HG03139 (cell line): ENCODE measurements at regions not wholly inside any gene's neighbourhood (a gene's known extent, or its start where the extent isn't known, plus 50 kb on each side); places are given as distances from the start of the nearest gene placed in this dataset.
"Not testable (repeated sequence)": the region's sequence is repeated elsewhere in the genome, so short reads cannot be mapped to it uniquely, and the experiment has no call there.

ENCODE experiments used
- ATAC-seq: cut with Tn5 transposase; IDR thresholded peaks from one replicate; pipeline ENCODE4 v1.9.1; 2021; ENCODE audit not compliant: unreplicated experiment

DNA sequence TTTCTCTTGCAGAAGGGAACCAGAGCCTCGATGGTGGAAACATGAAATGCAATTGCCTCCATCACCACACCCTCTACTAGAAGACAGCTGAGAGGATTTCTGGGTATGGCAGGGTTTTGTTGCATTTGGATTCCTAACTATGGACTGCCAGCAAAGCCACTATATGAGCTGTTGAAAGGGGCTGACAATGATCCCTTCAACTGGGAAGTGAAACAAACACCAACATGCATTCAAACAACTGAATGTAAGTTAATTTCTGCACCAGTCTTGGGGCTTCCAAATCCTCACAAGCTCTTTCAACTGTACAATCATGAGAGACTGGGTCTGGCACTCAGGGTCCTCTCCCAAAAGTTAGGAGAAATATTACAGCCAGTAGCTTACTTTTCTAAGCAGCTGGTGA lies 116.7 kb upstream of the PLCL2 start:
- no peak for ATAC-seq

DNA sequence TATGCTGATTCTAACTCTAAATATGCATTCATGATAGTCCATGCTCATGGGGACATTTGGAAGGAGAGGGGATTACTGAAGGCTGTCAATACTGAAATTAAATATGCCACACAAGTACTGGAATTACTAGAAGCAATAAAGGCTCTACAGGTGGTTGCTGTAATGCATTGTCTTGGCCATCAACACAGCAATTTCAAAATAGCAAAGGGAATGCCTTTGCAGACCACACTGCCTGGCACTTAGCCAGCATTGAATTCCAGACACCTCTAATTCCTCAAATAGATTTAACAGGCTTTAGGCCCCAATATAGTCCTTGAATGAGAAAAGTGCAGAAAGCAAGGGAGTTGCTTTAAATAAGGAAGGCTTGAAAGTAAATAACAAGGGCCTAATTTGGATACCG lies 115.8 kb upstream of the PLCL2 start:
- no peak for ATAC-seq

DNA sequence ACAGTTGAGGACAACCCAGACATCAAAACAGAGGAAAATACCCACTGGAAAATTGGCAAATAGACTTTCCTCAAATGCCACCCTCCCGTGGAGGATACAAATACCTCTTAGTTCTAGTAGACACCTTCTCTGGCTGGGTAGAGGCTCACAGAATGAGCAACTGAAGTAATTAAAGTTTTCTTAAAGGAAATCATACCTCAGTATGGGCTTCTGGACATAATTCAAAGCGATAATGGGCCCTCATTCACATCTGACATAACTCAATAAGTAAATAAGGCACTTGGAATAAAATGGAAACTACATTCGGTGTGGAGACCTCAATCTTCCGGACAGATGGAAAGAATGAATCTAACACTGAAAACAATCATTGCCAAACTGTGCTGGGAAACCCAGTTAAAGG lies 115.2 kb upstream of the PLCL2 start:
- ATAC-seq = no peak

DNA sequence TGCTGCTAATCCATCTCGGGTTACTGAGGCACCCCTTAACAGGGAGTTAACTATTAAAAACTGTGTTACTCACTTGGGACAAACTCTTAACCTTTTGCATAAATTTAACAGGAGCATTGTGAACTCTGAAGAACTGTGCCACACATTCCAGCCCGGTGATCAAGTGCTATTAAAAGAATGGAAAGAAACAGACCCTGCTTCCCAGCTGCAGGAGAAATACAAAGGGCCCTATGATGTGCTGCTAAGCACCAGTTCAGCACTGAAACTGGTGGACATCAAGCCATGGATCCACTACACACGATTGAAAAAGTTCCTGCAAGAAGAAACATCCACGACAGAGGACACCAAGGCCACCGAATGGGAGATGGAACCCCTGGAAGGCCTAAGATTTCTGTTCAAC lies 114.7 kb upstream of the PLCL2 start:
- ATAC-seq = no peak

DNA sequence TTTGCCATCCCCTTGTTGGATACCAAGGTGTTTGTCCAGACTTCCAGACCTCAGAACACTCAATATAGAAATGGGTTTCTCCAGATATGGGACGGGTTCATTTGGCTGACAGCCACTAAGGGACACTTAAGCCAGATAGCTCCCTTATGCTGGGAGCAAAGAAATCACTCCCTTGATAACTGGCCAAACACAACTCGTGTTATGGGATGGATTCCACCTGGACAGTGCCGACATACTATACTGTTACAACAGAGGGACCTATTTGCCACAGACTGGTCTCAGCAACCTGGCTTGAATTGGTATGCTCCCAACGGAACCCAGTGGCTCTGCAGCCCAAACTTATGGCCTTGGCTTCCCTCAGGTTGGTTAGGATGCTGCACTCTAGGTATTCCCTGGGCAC lies 114.0 kb upstream of the PLCL2 start:
- no peak for ATAC-seq

DNA sequence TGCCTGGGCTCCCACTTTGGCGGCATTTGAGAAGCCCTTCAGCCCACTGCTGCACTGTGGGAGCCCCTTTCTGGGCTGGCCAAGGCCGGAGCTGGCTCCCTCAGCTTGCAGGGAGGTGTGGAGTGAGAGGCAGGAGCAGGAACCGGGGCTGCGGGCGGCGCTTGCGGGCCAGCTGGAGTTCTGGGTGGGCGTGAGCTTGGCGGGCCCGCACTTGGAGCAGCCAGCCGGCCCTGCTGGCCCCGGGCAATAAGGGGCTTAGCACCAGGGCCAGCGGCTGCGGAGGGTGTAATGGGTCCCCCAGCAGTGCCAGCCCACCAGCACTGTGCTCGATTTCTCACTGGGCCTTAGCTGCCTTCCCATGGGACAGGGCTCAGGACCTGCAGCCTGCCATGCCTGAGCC lies 111.2 kb upstream of the PLCL2 start:
- not testable (repeated sequence) for ATAC-seq

DNA sequence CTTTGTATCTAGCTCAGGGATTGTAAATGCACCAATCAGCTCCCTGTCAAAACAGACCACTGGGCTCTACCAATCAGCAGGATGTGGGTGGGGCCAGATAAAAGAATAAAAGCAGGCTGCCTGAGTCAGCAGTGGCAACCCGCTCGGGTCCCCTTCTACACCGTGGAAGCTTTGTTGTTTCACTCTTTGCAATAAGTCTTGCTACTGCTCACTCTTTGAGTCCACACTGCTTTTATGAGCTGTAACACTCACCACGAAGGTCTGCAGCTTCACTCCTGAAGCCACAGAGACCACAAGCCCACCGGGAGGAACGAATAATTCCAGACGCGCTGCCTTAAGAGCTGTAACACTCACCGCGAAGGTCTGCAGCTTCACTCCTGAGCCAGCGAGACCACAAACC lies 110.2 kb upstream of the PLCL2 start:
- not testable (repeated sequence) for ATAC-seq

DNA sequence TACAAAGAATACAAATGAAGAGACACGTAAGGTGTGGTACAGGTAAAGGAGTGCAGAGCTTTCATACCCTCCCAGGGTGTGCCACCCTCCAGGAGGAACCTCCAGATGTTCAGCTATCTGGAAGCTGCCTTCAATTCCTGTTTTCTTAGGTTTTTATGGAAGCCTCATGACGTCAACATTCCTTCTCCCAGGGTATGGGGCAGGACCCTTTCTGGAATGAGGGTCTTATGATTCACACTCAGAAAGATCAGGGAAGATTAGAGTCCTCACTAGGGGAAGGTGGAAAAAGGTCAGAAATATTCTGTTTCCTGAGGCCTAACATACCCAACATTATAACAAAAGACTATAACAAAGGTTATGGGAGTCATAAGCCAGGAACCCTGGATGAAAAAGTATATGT lies 99.8 kb upstream of the PLCL2 start:
- no peak for ATAC-seq

DNA sequence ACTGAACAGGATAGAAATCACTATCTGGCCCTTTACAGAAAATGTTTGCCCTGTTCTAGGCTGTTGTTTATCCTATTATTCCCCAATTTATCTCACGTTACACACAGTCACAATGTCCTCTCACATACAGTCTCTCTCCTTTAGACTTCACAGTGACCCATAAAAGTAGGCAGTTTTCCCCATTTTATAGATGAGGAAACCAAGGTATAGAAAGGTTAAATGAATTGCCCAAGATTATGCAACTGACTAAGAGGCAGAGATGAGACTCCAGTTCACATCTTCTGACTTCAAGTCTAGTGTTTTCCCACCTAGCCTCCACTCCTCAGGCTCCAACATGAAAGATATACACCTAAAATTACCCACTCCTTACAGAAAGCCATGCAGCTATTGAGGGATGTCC lies 99.3 kb upstream of the PLCL2 start:
- no peak for ATAC-seq

DNA sequence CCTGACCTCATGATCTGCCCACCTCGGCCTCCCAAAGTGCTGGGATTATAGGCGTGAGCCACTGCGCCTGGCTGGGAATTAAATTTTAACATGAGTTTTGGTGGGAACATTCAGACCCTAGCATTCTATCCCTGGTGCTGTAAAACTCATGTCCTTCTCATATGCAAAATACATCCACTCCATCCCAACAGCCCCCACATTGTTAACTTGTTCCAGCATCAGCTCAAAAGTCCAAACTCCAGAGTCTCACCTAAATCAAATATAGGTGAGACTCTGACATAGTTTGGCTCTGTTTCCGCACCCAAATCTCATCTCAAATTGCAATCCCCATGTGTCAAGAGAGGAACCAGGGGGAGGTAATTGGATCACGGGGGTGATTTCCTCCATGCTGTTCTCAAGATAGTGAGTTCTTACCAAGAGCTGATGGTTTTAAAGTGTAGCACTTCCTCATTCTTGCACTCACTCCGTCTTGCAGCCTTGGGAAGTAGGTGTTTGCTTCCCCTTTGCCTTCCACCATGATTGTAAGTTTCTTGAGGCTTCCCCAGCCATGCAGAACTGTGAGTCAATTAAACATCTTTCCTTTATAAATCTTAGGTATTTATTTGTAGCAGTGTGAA lies 96.2 kb upstream of the PLCL2 start:
- no peak for ATAC-seq

DNA sequence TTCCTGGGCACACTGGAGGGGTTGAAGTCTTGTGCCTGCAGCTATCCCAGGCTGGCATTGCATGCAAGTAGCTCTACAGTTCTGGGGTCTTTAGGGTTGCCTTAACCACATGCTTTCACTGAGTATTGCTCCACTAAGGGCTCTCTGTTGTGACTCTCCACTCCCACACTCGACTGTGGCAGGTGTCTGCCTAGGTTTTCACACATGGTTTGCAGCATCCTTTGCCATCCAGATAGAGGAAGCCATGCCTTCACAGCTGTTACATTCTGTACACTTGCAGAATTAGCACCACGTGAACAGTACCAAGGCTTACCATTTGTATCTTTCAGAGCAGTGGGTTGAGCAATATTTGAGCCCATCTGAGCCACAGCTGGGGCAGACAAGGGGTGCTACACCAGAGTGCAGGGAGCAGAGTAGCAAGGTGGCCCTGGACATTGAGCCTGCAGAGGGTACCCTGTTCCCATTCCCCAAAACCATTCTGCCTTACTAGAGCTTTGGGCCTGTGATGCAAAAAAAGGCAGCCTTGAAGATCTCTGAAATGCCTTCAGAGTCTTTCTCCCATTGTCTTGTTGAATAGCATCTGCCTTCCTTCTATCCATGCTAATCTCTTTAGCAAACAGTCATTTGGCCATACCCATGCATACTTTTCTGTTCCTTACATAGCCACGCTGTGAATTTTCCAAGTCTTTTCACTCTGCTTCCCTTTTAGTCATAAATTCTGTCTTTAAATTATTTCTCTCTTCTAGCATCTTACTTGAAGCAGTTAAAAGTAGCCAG lies 95.2 kb upstream of the PLCL2 start:
- ATAC-seq = no peak

DNA sequence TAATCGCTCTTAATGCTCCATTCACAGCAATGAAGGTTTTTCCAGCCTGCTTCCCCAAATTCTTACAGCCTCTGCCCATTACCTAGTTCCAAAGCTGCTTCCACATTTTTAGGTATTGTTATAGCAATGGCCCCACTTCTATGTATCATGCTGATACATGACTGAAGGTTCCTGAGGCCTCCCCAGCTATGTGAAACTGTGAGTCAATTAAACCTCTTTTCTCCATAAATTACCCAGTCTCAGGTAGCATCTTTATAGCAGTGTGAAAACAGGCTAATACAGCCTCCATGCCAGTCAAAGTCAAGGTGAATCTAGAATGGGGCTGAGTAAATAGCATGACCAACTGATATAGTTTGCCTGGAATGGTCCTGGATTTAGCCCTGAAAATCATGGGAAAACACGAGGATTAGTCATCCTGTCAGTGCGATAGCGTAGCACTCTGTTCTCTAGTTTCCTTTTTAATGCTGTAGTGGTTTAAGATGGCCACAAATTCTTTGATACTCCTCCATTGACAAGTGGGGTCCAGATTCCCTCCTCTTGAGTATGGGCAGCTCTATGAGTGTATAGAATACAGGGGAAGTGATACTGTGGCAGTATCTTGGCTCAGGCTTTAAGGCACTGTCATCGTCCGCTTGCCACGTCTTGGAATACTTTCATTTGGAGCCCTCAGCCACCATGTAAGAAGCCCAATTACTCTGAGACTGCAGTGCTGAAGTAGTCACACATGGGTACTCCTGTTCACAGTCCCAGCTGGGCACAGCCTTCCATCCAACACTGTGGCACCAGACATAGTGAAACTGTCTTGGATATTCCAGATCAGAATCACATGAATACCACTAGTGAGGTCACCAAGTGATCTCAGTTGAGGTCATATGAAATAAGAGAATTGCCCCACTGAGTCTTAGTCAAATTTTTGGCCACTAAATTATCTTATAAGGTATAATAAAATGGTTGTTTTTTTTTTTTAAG lies 94.0 kb upstream of the PLCL2 start:
- no peak for ATAC-seq

DNA sequence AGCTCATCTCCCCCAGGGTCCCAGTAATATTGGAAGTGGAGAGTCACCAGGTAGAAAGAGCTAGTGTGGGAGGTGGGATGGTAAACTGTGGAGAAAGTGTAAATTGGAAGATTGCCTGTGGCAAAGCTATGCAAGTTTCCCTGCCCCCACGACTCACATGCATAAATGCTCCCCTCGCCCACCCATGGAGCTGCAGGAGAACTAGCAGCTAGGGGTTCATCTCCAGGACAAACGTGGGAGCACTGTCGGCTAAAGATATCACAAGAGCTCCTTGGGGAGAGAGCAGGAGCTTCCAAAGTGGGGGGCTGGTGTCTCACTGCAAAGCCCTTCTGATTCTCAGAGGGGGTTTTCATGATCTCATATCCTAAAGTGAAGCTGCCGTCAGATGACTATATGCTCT lies 91.4 kb upstream of the PLCL2 start:
- no peak for ATAC-seq

DNA sequence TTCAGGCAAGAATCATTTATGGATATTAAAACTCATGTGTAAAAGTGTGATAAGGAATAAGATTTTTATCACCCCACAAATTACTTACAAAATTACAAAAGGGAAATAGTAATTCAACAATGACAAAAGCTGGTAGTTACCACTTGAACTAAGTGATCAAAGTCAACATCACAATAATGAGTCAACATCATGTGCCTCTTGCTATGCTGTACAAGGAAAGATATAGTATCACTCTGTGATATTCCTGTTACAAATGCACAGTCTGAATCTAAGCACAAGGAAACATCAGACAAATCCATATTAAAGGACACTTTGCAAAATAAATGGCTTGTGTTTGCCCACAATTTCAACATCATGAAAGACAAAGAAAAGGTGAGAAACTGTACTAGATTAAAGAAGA lies 90.5 kb upstream of the PLCL2 start:
- ATAC-seq = no peak

DNA sequence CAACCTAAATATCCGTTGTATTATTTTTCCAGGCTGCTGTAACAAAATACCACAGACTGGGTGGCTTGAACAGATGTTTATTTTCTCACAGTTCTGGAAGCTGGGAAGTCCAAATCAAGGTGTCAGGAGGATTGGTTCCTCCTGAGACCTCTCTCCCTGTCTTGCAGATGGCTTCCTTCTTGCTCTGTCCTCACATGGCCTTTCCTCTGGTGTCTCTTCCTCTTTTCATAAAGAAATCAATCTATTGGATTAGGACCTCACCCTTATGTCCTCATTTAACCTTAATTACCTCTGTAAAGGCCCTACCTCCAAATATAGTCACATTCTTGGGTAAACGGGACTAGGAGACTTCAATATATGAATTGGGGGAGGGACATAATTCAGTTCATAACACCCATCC lies 89.2 kb upstream of the PLCL2 start:
- no peak for ATAC-seq

DNA sequence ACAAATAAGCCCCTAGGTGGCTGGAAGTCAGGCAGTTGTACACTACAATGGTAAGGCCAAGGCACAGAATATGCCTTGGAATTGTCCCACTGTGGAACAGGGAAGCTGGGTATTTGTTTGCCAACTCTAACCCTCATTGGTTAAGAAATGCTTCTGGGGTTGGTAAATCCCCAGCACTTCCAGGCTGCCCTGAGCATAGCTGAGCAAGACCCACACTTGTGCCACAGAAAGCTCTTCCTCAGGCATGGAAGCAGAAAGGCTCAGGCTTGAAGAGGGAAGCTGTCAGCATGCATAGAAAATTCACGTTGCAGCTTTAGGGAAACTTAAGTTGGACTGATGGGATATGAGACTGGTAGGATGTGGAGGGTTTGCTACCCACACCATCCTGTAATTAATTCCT lies 86.9 kb upstream of the PLCL2 start:
- no peak for ATAC-seq

DNA sequence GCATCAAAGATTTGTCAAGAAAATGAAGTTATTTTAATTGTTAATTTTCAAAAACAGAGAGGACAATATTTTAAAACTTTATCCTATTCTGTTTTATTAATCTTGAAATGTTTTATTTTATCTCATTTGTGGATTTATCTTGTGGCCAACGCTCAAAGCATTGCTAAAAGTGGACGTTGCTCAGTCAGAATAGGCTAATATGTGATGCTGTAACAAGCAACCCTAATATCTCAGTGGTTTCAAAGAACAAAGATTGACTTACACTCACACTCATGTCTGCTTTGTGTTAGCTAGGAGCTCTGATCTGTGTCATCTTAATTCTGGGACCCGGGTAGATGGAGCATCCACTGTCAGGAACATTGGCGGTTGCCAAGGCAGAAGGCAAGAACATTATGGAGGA lies 86.0 kb upstream of the PLCL2 start:
- ATAC-seq = no peak

DNA sequence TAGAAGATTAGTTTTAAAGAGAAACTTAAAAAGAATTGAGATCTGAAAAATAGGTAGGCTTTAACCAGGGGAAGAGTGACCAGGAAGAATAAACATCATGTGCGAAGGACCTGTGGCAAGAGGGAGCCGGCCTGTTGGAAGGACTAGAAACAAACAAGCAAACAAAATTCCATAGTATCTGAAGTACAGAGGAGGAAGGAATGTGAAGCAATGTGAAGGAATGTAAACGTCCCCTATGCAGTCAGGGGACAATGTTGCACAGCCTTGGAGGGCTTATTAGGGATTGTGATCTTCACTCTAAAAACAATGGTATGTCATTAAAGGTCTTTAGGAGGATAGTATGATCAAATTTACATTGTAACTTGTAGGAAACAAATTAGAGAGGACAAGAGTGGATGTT lies 84.4 kb upstream of the PLCL2 start:
- ATAC-seq = no peak

DNA sequence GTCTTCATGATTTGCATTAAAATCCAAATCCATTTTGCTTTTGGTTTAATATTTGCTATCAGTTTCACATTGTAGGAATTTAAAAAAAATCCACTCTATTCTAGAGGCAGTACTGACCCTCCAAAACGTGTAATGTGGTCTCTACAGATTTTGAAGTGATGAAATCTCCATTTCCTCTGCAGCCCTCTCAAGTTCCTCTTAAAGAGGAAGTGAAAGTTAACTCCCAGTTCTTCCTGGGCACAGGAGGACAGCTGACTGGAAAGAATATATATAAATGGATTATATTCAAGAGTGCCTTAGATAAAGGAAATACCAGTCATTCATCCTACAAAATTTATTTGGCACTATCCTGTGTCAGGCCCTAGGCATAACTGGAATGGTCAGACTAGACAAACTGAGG lies 83.5 kb upstream of the PLCL2 start:
- no peak for ATAC-seq

DNA sequence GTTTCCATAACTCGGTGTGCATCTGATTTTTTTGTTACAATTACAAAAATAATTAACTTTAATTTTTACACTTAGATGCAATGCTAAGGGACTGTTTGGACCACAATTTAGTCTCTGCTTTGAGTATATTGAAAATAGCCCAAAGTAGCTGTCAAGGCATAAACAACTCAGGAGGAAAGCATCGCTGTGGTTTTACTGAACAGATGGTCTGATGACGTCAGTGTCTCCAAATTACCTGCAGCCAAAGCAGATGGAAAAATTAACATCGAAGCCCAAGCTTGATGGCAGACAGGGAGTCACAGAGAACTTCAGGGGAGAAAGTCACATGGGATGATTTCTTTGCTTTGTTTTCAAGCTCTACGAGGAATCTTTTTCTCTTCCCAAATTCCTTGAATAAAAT lies 83.1 kb upstream of the PLCL2 start:
- no peak for ATAC-seq

DNA sequence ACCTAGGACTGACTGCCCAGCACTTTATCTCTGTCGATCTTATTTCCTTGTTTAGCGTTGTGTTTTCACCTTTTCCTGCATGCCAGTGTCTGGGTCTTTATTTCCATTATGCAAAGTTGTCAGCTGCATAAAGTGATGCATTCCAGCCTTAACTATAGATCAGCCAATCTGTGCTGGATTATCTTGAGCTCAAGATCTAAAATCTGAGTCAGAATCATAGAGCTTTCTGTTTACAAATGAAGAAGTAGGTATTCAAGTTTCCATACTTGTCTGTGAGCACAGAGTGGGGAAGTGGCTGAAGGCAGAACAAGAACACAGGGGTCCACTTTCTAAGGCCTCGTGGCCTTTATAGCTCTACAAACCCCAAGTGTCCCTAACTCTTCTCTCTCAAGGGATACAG lies 82.4 kb upstream of the PLCL2 start:
- no peak for ATAC-seq

DNA sequence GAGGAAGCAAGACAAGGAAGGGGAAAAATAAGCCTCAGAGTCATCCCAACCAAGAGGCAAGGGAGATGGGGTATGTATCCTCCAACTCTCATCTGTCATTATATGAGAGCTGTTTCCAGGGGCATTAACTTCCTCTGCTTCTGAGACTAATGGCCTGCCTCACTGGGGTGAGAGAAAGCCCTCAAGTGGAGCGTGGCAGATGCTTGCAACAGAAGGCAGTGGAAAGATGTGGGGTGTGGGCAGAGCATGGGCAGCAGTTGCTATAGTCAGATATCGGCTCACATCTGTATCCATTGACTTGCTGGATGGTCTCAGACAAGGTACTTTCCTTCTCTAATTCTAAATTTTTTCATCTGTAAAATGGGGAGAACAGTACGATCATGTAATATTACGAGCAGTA lies 81.7 kb upstream of the PLCL2 start:
- no peak for ATAC-seq
